Daoy (cell line): ENCODE measurements at regions not wholly inside any gene's neighbourhood (a gene's known extent, or its start where the extent isn't known, plus 50 kb on each side); places are given as distances from the start of the nearest gene placed in this dataset.

Experiments used
- DNase-seq: peaks from one replicate; pipeline ENCODE4 v3.0.0-alpha.2; 2015; ENCODE audit warnings: low read depth

GRCh38 chr5:62714296-62714695 lies 135.7 kb downstream of the LRRC70 start:
- no peak for DNase-seq

DNA sequence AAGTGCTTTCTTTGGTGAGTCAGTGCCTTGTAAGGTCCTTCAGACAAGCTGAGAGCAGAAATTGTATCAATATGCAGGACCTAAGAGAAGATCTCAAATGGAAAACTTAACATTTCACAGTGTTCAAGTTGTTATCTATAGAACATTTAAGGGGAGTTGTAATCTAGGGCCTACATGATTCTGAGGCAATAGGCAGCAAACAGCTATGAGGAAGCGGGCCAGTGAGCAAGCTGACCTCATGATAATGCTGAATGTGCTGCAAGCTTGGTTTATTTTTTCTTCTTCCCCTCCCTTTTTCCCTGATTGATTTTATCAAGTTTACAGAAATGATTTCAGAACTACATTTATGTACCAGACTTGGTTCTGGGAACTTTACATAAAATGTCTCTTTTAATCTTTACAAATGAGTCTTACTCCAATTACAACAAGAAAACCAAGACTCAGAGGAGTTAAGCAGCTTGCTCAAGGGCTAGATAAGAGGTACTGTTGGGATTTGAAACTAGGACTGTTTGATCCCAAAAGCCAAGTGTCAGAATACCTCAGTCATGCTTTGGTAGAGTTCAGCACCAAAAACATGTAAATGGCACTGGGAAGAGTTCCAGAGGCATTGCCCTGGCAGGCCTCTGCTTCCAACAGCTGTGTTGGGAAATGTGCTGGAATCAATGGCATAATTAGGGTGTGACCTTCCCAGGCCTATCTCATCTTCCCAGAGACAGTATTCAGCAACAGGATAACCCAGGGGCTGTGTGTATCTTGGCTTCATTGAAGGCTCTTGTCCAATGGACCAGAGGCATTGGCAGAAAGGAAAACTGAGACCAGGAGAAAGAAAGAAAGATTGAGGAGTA lies 130.1 kb downstream of the LRRC70 start:
- DNase-seq, result no peak

- no peak for DNase-seq
Observed at GRCh38 chr5:62707563-62707962, 128.9 kb downstream of the LRRC70 start.

DNA sequence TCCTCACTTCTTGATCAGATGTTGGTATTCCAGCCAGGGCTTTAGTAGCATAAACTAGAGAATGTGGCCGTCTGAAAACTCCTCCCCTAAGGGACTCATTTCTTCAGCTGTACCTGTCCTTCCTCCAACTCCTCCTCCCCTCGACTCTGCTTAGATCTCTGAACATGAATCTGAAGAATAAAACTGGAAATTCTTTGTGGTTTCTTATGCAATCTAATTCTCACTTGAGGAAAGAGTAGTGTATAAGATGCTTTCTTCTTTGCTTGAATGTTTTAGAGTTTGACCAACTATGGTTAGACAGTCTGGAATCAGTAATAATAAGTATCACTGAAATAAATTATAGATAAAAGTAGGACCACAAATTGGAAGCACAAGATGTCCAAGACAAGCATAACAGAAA lies 128.5 kb downstream of the LRRC70 start:
- no peak for DNase-seq

DNA sequence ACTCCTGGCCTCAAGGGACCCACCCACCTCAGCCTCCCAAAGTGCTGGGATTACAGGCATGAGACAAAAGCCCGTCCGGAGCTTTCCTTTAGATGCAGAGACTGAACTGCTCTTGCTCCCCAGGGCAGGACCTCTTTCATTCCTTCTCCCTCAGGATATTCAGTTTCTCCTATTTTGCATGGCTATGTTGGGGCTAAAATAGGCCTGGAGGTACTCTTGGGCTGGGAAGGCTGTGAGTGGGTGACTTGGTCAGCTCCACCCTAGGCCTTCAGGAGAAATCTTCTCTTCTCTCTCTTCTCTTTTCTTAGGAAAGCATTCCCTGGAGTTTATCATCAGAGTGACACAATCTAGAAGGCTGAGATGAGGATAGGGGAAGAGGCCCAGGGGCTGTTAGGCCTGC lies 126.4 kb downstream of the LRRC70 start:
- no peak for DNase-seq

DNA sequence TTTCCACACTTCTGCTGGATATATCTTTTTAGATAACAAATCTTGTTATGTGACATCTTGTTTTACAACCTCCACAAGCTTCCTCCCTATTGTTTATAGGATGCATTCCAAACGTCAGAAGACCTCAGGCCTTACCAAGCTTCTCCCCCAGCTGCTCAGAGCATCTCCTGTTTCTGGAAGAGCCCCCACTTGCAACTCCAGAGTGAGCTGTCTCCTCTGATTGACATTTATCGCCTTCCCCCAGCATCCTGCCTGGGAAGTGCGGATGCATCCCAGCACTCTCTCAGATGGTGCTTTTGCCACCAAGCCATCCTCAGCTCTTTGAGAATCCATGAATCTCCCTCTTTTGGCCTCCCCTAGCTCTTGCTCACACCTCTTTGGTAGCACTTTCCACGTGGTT lies 123.5 kb downstream of the LRRC70 start:
- no peak for DNase-seq

GRCh38 chr5:62701036-62701435 lies 122.4 kb downstream of the LRRC70 start:
- DNase-seq, result no peak

GRCh38 chr5:62698756-62699155 lies 120.1 kb downstream of the LRRC70 start:
- DNase-seq, result no peak

DNA sequence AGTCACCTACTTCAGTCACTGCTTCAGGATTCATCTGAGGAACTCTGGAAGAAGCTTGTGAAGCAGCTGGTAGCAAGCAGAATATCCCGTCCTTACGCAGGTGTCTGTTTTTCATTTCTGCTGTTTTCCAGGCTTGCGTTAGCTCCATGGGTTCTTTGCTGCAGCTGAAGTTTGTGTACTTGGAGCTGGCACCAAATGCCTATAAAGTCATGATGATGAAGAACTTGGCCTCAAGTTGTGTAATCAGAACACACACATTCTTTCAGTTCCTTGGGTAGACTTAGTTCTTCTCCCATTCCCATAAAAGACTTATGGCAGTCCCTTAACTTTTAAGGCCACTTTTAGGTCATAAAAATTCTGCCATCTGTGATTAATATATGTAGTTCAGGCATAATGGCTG lies 116.7 kb downstream of the LRRC70 start:
- DNase-seq, result no peak

DNA sequence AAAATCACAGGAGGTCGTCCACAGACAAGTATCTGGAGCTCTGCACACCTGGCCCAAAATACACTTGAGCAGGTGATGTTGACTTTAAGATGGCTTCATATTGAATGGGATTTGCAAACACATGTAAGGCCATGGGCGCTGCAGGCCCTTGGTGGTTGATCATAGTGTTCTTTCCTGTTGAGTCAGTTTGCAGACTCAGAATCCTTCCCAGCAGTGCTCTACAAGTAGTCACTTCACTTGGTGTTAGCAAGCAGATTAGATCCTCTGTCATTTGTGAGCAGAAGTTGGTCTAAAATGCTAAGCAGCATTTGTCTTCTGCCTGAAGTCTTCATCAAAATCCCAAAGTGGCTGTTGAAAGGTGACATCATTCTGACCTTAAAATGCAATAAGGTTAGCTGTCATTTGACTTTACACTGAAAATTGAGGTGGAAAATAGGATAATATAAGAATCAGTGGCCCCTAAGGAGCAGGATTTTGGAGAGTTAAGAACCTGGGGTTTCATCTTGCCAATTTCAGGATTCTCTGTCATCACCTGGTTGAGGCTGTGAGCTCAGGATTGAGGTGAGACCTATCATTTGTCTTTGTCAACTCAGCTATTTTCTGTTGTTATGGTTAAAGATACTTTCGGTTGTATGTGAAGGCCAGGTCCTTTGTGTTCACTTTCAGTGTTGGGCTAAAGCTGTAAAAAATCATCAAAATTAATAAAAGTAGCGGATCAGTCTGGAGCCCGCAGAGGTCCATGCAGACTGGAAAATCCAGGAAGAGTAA lies 114.5 kb downstream of the LRRC70 start:
- DNase-seq, result no peak

- DNase-seq, result no peak
Observed at GRCh38 chr5:62691946-62692345, 113.3 kb downstream of the LRRC70 start.

DNA sequence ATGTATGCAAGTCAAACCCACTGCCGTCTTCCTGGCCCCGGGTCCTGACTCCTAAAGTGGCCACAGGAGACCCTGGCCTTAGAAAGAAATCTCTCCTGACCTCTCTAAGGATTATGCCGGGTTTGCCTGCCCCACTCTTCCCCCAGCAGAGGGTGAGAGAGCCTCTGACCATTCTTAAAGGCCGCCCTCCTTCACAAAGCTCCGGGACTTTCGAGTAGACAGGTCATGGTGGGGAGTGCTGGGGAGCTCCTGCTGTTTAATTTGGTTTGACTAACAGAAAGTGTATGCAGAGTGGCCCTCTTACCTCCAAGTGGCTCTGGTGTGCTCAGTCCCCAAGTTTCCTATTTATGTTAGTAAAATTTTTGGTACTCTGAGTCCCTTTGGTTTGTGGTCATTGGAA lies 111.8 kb downstream of the LRRC70 start:
- no peak for DNase-seq

DNA sequence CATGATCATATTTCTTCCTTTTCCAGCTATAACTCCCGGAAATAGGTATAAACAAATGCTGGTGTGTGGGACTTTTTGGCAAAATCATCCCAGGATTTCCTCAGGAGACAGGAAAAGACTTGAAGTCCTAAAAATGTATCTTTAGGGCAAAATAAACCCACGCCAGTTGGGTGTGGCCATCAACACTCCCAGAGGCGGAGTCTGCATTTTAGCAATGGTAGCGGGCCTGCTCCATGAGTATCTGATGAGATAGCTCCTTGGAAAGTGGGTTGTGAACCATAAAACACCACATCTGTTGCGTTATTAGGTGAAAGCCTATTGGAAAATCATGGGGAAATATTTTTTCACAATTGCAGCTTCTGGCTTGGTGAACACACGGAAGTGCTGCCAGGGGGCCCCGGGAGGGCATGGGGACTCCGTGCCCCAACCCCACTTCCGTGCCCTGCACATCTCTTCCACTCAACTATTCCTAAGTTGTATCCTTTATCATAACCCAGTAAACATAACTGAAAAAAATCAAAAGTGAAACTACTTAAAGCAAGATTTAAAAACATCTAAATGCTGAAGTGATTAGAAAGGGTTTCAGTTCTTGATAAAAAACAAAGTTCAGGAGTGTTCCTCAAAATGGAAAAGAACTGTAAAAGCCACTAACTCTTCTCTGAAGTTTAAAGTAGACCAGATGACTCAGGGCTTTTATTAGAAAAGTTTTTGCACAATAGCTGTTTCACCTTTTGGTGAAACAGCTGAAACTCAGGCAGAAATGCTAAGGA lies 111.2 kb downstream of the LRRC70 start:
- DNase-seq, result no peak

DNA sequence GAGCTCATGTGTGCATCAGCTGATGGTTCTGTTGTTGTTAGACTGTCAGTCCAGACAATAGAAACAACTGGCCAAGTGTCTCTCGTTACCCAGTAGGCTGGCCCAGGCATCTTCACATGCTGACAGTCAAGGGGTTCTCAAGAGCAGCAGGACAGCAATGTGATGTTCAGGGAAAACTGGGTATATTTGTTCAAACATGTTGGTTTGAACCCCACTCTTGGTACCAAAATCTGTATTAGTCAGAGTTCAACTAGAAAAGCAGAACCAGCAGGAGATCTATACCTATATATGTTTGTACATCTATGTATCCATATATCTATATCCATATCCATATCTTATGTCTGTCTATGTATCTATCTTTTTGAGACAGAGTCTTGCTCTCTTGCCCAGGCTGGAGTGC lies 108.1 kb downstream of the LRRC70 start:
- no peak for DNase-seq

GRCh38 chr5:62685221-62685620 lies 106.6 kb downstream of the LRRC70 start:
- no peak for DNase-seq

DNA sequence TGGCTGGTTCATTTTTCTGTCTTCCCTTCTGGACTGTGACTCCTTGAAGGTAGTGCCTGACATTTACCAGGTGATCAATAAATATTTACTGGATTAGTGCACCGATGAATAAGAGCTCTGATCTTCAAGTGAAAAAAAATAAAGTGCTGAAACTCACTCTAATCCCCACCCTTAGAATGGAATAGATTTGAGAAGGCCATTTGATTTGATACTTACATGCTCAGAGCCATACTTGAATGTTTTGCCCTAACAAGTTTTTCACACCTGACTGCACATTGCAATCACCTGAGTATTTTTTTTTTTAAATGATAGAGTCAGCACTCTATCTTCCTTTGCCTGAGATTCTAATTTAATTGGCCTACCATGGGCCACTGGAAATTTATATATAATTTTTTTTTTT lies 105.7 kb downstream of the LRRC70 start:
- no peak for DNase-seq

DNA sequence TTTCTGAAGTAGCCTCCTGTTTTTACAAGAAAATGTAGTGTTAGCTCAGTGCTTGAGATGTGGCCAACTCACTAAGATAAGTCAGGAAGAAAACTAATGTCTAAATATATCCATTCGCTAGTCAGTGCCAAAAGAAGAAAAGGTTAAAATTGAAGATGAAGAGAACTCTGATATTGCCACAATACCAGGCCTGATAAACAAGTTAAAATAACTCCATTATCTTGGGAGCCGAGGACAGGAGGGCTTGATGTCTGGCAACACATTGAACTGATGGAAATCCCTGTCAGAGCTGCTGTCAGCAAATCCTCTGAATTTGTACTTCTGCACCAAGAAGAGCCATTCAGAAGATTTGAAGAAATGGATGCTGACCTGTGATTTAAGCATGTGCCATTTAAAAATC lies 103.4 kb downstream of the LRRC70 start:
- no peak for DNase-seq

- no peak for DNase-seq
Observed at GRCh38 chr5:62681117-62681850, 102.7 kb downstream of the LRRC70 start.

GRCh38 chr5:62680121-62680520 lies 101.5 kb downstream of the LRRC70 start:
- DNase-seq, result no peak
